NCI-H187 treated with DMSO at 0.1 percent for 48 hours (cell line): ENCODE measurements at regions not wholly inside any gene's neighbourhood (a gene's known extent, or its start where the extent isn't known, plus 50 kb on each side); places are given as distances from the start of the nearest gene placed in this dataset.
"Not testable (repeated sequence)": the region's sequence is repeated elsewhere in the genome, so short reads cannot be mapped to it uniquely, and the experiment has no call there.

Experiments
- DNase-seq: peaks from one replicate; lab custom pipeline; 2025; lab: John Stamatoyannopoulos, UW

DNA sequence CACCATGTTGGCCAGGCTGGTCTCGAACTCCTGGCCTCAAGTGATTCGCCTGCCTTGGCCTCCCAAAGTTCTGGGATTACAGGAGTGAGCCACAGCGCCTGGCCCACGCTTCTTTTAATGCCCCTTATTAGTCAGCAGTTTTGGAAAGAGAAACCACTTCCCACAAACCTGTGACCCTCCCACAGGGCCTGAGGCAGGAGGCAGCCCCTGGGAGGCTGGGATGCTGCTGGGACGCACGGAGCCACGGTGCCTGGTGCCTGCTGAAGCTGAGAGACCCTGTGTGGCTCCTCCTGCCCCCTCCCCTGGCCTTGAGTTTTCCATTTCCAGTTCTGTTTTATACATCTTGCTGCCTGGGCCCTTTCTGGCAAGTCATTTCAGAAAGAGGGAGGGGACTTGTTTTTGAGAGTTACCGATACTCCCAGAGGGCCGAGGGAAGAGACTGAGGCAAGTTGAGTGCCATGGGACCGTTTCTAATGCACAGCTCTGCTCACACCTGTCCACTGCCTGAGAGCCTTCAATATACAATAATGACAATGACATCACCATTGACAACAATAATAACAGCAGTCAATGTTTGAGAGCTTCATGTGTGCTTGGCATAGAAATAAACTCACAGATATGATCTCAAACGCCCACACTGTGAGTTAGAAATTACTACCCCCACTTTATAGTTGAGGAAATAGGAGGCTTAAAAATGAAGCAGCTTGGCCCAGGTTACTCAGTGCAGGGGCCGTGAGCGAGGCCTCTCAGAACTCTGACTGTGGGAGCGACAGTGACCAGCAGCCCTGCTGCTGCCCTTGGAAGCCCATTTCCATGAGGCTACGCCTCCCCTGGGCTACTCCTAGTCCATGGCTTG lies 78.1 kb upstream of the YWHAQ start:
- DNase-seq = no peak

DNA sequence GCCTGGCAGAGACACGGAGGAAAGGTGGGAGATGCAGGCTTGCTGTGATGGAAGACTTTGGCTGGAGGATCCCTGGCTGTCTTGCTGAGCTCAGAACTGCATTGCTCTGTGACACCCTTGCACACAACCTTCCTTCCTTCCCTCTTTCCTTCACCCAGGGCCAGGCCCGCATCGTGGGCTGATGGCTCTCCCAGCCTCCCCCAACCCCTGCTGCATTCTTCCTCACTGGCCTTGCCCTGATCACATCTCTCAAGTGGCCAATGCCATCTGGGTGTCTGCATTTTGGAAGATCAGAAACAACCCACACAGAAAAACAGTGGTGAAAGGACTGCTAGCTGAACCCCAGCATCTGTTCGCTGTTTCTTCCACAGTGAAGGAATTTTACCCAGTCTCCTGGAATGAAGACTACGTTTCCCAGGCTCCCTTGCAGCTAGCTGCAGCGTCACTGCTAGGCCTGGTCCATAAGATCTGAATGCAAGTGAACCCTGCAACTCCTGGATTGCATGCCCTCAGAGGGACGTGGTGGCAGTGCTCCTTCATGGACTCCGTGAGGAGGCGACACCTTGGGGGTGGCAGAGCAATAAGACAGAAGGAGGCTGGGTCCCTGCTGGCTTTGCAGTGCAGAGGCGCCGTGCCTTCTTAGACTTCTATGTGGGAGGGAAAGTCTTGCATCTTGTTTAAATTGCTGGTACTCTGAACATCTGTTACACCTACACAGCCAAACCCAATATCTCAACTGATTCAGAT lies 78.9 kb upstream of the YWHAQ start:
- DNase-seq = no peak

DNA sequence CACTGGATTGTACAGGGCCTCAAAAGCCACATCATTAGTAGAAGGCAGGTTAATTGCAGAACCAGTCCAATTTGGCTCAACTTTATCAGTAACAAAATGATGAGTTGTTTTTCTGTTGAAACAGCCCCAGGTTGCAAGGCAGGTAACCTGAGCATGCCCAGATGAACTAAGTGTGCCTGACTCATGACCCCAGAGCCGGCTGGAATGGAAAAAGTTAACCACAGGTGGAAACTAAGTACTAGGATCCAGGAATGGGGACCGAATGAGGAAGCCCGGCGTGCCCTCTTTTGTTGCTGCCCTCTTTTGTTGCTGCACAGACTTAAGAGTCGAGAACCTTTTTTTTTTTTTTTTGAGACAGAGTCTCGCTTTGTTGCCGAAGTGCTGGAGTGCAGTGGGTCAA lies 79.5 kb upstream of the YWHAQ start:
- no peak for DNase-seq

DNA sequence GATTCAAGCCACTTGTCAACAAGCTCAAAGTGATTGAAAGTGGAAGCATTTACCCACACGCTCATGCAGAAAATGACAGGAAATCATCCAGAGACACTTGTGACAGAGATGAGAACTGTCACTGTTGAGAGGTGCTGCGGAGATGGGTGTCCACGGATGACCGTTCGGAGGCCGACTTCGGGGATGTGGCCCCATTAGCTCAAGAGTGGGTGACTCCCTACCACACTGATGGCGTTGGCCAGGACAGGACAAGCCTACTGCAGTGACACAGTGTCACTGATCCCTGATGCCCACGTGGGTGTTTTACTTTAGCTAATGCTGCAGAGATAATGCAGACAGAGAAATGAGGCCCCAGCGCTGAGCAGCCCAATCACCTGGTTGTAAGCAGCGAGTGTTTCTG lies 81.5 kb upstream of the YWHAQ start:
- DNase-seq = no peak

DNA sequence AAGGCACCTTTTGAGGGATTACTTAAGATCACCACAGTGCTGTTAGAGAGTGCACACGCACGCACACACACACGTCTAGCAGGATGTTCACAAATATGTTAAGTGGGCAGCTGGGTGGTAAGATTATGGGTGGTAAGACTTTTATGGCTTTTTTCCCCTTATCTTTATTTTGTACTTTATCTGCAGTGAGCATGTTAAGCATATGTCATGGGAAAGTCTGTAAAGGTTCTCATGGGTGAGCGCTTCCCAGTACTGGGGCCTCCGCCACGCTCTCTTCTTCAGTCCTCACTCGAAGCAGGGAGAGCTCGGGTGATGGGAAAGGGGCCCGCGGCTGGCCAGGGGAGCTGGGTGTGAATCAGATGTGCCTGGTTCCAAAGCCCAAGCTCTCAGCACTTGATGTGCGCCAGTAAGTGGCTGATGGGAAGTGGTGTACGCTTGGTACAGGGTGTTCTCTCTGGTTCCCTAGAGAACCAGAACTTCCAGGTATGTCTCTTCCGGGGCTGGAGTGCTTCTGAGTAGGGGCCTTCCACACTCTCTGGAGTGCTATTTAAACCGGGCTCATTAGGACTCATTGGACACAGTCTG lies 83.9 kb upstream of the YWHAQ start:
- DNase-seq = no peak

DNA sequence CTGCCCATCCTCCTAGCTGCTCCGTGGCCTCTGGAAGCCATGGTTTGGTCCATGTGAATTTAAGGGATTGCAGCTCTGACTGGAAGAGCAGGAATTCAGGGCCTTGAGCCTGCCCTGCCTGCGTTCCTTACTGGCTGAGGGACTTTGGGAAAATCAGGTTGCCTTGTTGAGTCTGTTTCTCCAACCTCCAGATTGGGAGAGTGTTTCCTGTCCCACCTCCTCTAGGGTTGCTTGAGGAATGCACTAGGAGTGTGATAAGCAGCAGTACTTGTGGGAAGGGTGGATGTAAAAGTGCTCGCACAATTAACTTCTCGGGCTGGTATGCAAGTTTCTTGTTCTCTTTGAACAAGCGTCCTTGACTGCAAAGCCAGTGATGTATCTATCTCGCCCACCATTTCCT lies 84.4 kb upstream of the YWHAQ start:
- DNase-seq = no peak

DNA sequence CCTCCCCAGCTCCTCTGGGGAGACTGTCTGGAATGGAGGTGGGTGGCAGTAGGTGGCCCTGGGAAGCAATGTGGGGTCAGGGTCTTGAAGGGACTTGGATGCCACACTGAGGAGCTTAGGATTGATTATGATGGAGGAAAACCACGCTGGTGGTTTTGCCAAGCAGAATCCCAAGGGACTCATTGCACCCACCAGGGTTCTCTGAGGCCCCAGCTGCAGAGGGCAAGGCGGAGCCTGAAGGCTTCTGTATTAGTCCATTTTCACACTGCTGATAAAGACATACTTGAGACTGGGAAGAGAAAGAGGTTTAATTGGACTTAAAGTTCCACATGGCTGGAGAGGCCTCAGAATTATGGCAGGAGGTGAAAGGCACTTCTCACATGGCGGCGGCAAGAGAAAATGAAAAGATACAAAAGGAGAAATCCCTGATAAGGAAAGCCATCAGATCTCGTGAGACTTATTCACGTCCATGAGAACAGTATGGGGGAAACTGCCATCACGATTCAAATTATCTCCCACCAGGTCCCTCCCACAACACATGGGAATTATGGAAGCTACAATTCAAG lies 87.2 kb upstream of the YWHAQ start:
- no peak for DNase-seq

DNA sequence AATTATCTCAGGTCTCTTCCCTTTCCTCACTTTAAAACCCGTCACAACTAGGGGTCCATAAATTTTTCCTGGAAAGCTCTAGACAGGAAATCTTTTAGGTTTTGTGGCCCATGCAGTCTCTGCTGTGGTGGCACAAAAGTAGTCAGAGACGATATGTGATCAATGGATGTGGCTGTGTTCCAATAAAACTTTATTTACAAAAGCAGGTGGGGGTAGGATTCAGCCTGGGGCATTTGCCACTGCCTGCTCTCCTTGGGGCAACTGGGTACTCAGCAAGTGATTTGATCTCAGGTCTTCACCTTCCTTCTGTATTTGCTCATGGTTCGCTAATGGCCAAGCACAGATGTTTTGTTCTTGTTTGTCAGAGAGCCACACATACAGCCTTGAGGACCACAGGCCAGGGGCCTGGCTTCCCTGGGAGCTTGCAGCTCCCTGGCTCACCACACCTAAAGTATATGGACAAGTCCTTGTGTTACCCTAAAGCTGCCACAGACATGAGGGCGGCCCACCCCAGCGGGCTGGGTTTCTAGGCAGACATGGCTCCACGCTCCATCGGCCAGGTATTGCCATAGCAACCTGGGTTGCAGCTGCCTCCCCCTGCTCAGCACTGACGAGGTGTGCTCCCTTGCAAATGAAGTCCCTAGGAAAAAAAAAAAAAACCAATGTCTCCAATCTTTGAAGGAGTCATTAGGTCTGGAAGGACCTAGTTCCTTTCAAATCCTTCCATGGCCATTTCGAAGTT lies 89.7 kb upstream of the YWHAQ start:
- DNase-seq = peak; percentile 78

DNA sequence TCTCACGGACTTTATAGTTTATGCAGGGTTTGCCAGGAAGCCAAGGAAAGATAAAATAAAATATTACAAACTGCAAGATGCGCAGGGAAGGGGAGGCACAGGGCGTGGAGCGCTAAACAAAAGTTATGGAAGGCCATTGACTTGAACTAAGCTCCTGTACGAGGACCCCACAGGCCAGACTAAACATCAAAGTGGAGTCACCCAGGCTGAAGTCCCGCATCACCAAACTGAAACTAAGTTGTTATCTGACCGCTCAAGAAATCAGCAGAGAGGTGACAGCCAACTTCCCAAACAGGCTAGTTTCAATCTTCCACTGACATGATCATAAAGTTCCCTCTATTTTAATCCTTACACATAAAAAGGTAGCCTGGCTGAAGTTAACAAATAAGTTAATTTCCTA lies 90.5 kb upstream of the YWHAQ start:
- DNase-seq = no peak

DNA sequence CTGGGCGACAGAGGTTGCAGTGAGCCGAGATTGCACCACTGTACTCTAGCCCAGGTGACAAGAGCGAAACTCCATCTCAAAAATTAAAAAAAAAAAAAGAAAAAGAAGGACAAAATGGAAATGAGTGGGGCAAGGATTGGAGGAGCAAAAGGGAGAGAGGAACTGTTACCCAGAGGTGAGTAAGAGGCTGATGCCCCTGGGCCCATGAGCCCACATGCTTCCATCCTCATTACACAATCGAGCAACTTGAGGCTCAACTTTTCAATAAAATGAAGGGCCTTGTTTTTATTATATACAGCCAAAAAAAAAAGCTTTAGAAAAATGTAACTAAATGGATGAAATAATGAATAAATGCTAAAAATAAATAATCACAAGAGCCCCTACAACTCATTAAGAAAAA lies 91.7 kb upstream of the YWHAQ start:
- no peak for DNase-seq

DNA sequence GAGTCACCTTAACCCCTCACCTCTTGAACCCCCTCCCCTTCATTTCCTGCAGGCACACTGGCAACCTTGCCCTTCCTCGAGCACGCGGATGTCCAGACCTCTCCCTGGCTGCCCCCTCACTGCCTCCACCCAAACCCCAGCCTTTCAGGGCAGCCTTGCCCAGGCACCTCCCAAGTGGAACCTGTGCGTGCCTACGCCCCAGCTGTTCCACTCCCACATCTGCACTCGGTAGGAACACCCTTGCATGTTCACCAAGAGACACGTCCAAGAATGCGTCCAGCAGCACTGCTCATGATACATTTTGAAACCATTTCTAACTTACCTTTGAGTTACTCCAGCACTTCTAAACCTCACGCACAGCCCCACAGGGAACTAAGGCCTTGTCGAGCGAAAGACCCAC lies 93.8 kb upstream of the YWHAQ start:
- DNase-seq = no peak

DNA sequence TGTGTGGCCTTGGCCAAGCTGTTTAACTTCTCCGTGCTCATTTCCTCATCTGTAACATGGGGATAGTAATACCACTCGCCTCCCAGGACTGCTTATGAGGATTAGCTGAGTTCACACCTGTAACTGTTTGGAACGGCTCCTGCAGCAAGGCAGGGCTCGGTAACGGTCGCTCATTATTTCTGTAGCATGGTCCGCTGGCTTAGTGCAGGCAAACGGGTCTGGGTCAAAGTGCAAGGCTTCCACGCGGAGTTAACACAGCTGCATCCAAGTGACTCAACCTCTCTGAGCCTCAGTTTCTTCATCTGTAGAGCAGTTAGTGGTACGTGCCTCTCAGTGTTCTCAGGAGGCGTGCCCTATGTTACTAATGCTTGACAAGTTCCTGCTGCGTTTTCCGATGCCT lies 94.3 kb upstream of the YWHAQ start:
- no peak for DNase-seq

DNA sequence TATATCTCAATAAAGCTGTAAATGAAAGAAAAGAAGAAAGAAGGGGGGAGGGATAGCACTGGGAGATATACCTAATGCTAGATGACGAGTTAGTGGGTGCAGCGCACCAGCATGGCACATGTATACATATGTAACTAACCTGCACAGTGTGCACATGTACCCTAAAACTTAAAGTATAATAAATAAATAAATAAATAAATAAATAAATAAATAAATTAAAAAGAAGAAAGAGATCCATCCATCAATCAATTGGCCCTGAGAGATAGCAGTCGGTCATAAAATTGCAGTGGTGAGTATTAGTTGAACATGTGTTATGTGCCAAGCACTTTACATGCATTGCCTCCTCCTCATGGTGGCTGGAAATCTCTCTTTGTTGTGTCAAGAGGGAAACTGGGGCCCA lies 95.2 kb upstream of the YWHAQ start:
- not testable (repeated sequence) for DNase-seq

DNA sequence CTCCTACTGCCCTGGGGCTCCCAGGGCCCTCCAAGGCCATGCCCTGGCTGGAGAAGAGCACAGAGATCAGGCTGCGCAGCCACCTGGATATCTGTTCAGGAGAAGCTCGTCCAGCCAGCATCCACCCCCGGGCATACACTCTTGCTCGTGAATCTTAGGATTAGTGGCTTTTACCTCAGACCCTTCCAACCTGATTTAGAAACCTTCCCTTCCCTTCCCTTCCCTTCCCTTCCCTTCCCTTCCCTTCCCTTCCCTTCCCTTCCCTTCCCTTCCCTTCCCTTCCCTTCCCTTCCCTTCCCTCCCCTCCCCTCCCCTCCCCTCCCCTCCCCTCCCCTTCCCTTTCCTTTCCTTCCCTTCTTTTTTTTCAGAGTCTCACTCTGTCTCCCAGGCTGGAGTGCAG lies 99.7 kb upstream of the YWHAQ start:
- not testable (repeated sequence) for DNase-seq

DNA sequence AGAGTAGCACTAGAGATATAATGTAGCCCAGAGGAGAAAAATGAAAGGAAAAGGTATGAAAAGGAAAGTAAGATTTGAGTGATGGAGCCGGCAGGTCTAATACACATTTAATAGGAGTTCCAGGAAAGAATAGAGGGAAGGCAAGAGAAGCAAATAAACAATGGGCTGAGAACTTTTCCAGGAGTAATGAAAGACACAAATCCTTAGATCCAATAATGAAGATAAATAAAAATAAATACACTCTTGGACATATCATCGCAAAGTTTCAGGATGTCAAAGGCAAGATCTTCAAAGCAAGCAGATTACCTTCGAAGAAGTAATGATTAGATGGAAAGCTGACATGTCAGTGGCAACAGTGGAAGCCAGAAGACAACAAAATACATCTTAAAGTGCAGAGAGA lies 102.0 kb upstream of the YWHAQ start:
- no peak for DNase-seq

DNA sequence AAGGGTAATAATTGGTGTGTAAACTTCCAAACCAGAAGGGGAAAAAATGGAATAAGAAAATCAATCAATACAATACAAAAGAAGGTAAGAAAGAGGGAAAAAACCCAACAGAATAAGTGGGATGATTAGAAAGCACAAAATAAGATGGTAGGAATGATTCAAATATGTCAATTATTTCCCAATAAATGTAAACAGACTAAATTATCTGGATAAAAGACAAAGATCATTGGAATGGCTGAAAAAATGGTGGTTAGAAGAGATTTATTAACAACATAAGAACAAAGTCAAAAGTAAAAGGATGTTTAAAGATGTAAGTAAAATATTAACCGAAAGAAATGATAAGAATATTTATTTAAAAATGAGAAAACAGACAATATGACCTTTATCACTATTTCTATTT lies 103.5 kb upstream of the YWHAQ start:
- DNase-seq = no peak

DNA sequence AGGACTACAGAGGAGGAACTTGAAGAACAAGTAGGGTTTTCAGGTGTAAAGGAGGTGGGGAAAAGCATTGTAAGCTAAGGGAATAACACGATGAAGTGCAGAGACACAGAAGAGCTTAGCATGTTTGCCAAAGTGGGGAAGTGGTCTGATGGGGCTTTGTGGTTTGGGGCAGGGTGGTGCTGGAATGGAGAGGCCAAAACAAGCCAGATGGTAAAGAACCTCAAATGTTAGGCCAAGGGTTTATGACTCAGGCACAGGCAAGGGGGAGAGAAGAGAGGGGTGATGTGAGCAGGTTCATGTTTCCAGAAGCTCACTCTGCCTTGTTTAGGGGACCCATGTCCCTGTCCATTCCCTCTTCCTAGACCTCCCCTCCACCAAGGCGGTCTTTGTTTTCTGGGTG lies 104.5 kb upstream of the YWHAQ start:
- DNase-seq = no peak

DNA sequence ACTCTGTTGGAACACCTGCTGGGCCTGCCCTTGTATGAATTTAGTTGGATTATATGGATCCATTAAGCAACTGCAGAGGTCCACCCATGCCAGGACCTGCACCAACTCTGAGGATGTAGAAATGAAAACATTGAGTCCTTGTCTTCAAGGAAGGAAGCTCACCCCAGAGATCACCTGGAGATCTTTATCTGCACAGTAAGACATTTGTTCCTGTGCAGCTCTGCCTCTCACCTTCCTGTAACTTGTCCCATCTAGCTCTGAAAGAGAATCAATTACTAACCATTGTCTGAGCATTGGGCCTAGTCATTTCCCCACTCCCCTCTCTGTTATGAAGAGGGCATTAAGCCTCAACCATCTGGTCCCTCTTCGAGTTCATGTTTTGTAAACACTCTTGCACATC lies 105.2 kb upstream of the YWHAQ start:
- no peak for DNase-seq

DNA sequence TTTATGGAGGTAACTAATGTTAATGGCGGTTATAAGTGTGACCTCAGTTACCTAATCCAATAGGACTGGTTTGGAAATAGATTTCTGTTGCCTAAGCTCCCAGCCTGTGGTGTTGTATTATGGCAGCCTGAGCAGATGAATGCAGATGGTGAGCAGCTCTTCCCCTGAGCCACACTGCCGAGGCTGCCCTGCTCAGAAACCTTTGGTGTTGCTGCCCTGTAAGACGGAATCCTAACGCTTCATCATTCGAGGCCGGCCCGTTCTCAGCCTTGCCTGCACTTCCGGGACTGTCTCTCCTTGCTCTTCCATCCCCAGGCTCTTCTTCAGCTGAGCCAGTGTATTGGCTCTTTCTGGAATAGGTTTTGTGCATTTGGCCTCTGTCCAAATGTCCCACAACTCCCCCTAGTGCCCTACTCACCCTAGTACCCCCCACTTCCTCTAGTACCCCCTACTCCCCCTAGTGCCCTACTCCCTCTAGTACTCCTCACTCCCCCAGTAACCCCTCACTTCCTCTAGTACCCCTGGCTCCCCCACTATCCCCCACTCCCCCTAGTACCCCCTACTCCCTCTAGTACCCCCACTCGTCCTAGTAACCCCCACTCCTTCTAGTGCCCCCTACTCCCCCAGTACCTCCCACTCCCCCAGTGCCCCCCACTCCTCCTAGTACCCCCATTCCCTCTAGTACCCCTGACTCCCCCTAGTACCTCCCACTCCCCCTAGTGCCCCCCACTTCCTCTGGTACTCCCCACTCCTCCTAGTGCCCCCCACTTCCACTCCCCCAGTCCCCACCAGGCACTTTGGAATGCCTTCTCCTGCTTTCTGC lies 106.0 kb upstream of the TAF1B start:
- no peak for DNase-seq

DNA sequence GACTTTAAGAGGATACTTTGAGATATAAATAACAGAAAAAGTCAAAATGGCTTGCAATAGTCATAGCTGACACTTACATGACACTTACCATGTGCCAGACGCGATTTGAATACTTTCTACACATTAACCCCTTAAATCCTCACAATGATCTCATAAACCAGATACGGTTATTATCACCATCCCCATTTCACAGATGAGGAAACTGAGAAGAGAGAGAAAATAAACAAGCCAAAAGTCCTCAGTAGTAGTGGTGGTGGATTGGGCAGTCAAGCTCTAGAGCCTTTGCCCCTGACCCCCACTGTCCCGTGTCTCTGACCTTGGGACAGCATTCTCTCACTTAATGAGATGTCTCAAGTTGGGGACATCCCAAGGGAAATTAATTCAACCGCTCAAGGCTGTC lies 105.2 kb upstream of the TAF1B start:
- no peak for DNase-seq
